Prostate gland (tissue), 2 donors: ENCODE measurements at regions not wholly inside any gene's neighbourhood (a gene's known extent, or its start where the extent isn't known, plus 50 kb on each side); places are given as distances from the start of the nearest gene placed in this dataset.

Experiments
- POLR2A ChIP-seq: fragments of 450-650 bp; IDR thresholded peaks from one replicate; pipeline ENCODE4 v1.6.1; 2016; ENCODE audit warnings: antibody characterized with exemption, mild to moderate bottlenecking
- POLR2AphosphoS5 ChIP-seq: sonication (generic); formaldehyde crosslinking; IDR thresholded peaks from one replicate; pipeline ENCODE4 v1.6.1; 2017; ENCODE audit warnings: antibody characterized with exemption
- TF ChIP-seq, protein P1 (sequence below), 4 experiments: fragments of 200-600 bp in 2 of 4; fragments of 450-650 bp in 2 of 4; sonication (generic) in 2 of 4; IDR thresholded peaks; 1 replicate in 3 of 4; 2 replicates in 1 of 4; pipeline ENCODE4 v1.5.1; 2016 to 2019; ENCODE audit warnings: antibody characterized with exemption in 4 of 4, mild to moderate bottlenecking in 2 of 4, moderate library complexity in 2 of 4

DNA sequence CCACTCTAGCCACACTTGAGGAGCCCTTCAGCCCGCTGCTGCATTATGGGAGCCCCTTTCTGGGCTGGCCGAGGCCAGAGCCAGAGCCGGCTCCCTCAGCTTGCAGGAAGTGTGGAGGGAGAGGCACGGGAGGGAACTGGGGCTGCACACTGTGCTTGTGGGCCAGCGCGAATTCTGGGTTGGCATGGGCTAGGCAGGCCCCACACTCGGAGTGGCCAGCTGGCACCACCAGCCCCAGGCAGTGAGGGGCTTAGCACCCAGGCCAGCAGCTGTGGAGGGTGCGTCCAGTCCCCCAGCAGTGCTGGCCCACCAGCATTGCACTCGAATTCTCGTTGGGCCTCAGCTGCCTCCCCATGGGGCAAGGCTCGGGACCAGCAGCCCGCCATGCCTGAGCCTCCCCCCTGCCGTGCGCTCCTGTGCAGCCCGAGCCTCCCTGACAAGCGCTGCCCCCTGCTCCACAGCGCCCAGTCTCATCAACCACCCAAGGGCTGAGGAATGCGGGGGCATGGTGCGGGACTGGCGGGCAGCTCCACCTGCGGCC is 785.9 kb upstream of the TPTE start:
- TF ChIP-seq, protein P1, sequence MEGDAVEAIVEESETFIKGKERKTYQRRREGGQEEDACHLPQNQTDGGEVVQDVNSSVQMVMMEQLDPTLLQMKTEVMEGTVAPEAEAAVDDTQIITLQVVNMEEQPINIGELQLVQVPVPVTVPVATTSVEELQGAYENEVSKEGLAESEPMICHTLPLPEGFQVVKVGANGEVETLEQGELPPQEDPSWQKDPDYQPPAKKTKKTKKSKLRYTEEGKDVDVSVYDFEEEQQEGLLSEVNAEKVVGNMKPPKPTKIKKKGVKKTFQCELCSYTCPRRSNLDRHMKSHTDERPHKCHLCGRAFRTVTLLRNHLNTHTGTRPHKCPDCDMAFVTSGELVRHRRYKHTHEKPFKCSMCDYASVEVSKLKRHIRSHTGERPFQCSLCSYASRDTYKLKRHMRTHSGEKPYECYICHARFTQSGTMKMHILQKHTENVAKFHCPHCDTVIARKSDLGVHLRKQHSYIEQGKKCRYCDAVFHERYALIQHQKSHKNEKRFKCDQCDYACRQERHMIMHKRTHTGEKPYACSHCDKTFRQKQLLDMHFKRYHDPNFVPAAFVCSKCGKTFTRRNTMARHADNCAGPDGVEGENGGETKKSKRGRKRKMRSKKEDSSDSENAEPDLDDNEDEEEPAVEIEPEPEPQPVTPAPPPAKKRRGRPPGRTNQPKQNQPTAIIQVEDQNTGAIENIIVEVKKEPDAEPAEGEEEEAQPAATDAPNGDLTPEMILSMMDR (IDR thresholded peaks at IDR 0.05): no peak
- TF ChIP-seq POLR2A: no peak
- no peak for TF ChIP-seq POLR2AphosphoS5
